HG02571 (cell line): ENCODE measurements at regions not wholly inside any gene's neighbourhood (a gene's known extent, or its start where the extent isn't known, plus 50 kb on each side); places are given as distances from the start of the nearest gene placed in this dataset.

Source experiments
- ATAC-seq: cut with Tn5 transposase; IDR thresholded peaks from one replicate; pipeline ENCODE4 v1.9.1; 2021; ENCODE audit warnings: mild to moderate bottlenecking, moderate library complexity; ENCODE audit not compliant: unreplicated experiment

- no peak for ATAC-seq
These were observed 241.8 kb upstream of the NR2F2 start for GRCh38 chr15:96088650-96089049.

- no peak for ATAC-seq
These were observed 241.0 kb upstream of the NR2F2 start for GRCh38 chr15:96089405-96090058.

- ATAC-seq = no peak
These were observed 238.3 kb upstream of the NR2F2 start for GRCh38 chr15:96092186-96092585.

- ATAC-seq = no peak
These were observed 237.4 kb upstream of the NR2F2 start for GRCh38 chr15:96093063-96093462.

- no peak for ATAC-seq
These were observed 232.8 kb upstream of the NR2F2 start for GRCh38 chr15:96097661-96098060.

- no peak for ATAC-seq
These were observed 227.9 kb upstream of the NR2F2 start for GRCh38 chr15:96102631-96103030.

GRCh38 chr15:96106181-96106580, 224.3 kb upstream of the NR2F2 start:
- ATAC-seq = no peak

- ATAC-seq = no peak
These were observed 223.9 kb upstream of the NR2F2 start for GRCh38 chr15:96106628-96107027.

GRCh38 chr15:96107916-96108315, 222.6 kb upstream of the NR2F2 start:
- no peak for ATAC-seq

GRCh38 chr15:96108405-96108804, 222.1 kb upstream of the NR2F2 start:
- no peak for ATAC-seq

GRCh38 chr15:96109820-96110219, 220.7 kb upstream of the NR2F2 start:
- no peak for ATAC-seq

GRCh38 chr15:96112018-96112417, 218.5 kb upstream of the NR2F2 start:
- no peak for ATAC-seq

- no peak for ATAC-seq
These were observed 214.9 kb upstream of the NR2F2 start for GRCh38 chr15:96115642-96116041.

GRCh38 chr15:96117270-96117669, 213.2 kb upstream of the NR2F2 start:
- ATAC-seq = no peak

- no peak for ATAC-seq
These were observed 210.8 kb upstream of the NR2F2 start for GRCh38 chr15:96119734-96120133.

- ATAC-seq = no peak
These were observed 209.2 kb upstream of the NR2F2 start for GRCh38 chr15:96121086-96121920.

- ATAC-seq = no peak
These were observed 208.1 kb upstream of the NR2F2 start for GRCh38 chr15:96122077-96123027.

- ATAC-seq = no peak
These were observed 207.5 kb upstream of the NR2F2 start for GRCh38 chr15:96123028-96123400.

- no peak for ATAC-seq
These were observed 206.8 kb upstream of the NR2F2 start for GRCh38 chr15:96123630-96124187.

GRCh38 chr15:96124436-96124835, 206.1 kb upstream of the NR2F2 start:
- ATAC-seq = no peak
